ENCODE measurements at regions not wholly inside any gene's neighbourhood (a gene's known extent, or its start where the extent isn't known, plus 50 kb on each side); places are given as distances from the start of the nearest gene placed in this dataset.

- DNase-seq: no peak
- Histone ChIP-seq H3K4me1 (ENCODE audit: control insufficient read depth, insufficient read depth, low read length) (no peaks in the 10 kb centered on the region), H3K9me3 (ENCODE audit: control insufficient read depth, low read length) (peaks cover 4% of the 10 kb centered on the region), H3K4me3 (ENCODE audit: low read length) (no peak overlapping the region), H3K27ac (ENCODE audit: low read depth, low read length) (no peak overlapping the region), H3K9ac (ENCODE audit: extremely low read depth, low read length, poor library complexity, severe bottlenecking) (no peak overlapping the region), H3K27me3 (ENCODE audit: control insufficient read depth, insufficient read depth, low read length, poor library complexity, severe bottlenecking) (no peaks in the 10 kb centered on the region), H3K36me3 (ENCODE audit: control insufficient read depth, insufficient read depth, low read length) (no peaks in the 10 kb centered on the region)
- 94 to 97% methylated on average over 2 to 5 of the region's 5 CpGs for WGBS, 2 experiments (ENCODE audit: insufficient coverage in 1 of 2, insufficient read length in 1 of 2)
- Mint-ChIP-seq H3K27me3 (ENCODE audit: insufficient read depth) (no peaks in the 10 kb centered on the region), H3K36me3 (ENCODE audit: low read depth) (no peaks in the 10 kb centered on the region), H3K4me3 (no peak overlapping the region), H3K4me1 (peaks cover 23% of the 10 kb centered on the region), H3K9me3 (peaks cover 2% of the 10 kb centered on the region), H3K27ac (no peak overlapping the region)
- TF ChIP-seq CTCF (conservative IDR thresholded peaks at IDR 0.05): no peak
Measured at GRCh38 chr3:6644070-6644929, 216.6 kb upstream of the GRM7 start.

GRCh38 chr3:6654670-6655069 is 206.2 kb upstream of the GRM7 start:
- Histone ChIP-seq H3K36me3 (ENCODE audit: control insufficient read depth, insufficient read depth, low read length) (no peaks in the 10 kb centered on the region), H3K27ac (ENCODE audit: low read depth, low read length) (no peak overlapping the region), H3K27me3 (ENCODE audit: control insufficient read depth, insufficient read depth, low read length, poor library complexity, severe bottlenecking) (no peaks in the 10 kb centered on the region), H3K4me3 (ENCODE audit: low read length) (no peak overlapping the region), H3K4me1 (ENCODE audit: control insufficient read depth, insufficient read depth, low read length) (no peaks in the 10 kb centered on the region), H3K9me3 (ENCODE audit: control insufficient read depth, low read length) (peaks cover 20% of the 10 kb centered on the region), H3K9ac (ENCODE audit: extremely low read depth, low read length, poor library complexity, severe bottlenecking) (no peak overlapping the region)
- Mint-ChIP-seq H3K36me3 (ENCODE audit: low read depth) (peaks cover 14% of the 10 kb centered on the region), H3K27ac (no peak overlapping the region), H3K4me3 (no peak overlapping the region), H3K4me1 (no peaks in the 10 kb centered on the region), H3K27me3 (ENCODE audit: insufficient read depth) (no peaks in the 10 kb centered on the region), H3K9me3 (peaks cover 35% of the 10 kb centered on the region)
- DNase-seq: no peak
- WGBS, 2 experiments (ENCODE audit: insufficient coverage in 1 of 2, insufficient read length in 1 of 2): 63 to 97% methylated on average over 1 of the region's 1 CpG
- TF ChIP-seq CTCF (conservative IDR thresholded peaks at IDR 0.05): no peak

GRCh38 chr3:6655275-6655674 is 205.6 kb upstream of the GRM7 start:
- 84 to 86% methylated on average over 2 of the region's 2 CpGs for WGBS, 2 experiments (ENCODE audit: insufficient coverage in 1 of 2, insufficient read length in 1 of 2)
- no peak overlapping the region for H3K9ac ChIP-seq (ENCODE audit: extremely low read depth, low read length, poor library complexity, severe bottlenecking)
- TF ChIP-seq CTCF (conservative IDR thresholded peaks at IDR 0.05): no peak
- no peak overlapping the region for H3K27ac ChIP-seq (ENCODE audit: low read depth, low read length)
- Mint-ChIP-seq H3K4me1 (no peaks in the 10 kb centered on the region), H3K4me3 (no peak overlapping the region), H3K27me3 (ENCODE audit: insufficient read depth) (no peaks in the 10 kb centered on the region), H3K9me3 (peaks cover 35% of the 10 kb centered on the region), H3K36me3 (ENCODE audit: low read depth) (peaks cover 14% of the 10 kb centered on the region), H3K27ac (no peak overlapping the region)
- H3K4me3 ChIP-seq (ENCODE audit: low read length): no peak overlapping the region
- no peaks in the 10 kb centered on the region for H3K4me1 ChIP-seq (ENCODE audit: control insufficient read depth, insufficient read depth, low read length)
- peaks cover 20% of the 10 kb centered on the region for H3K9me3 ChIP-seq (ENCODE audit: control insufficient read depth, low read length)
- DNase-seq: no peak
- H3K27me3 ChIP-seq (ENCODE audit: control insufficient read depth, insufficient read depth, low read length, poor library complexity, severe bottlenecking): no peaks in the 10 kb centered on the region
- H3K36me3 ChIP-seq (ENCODE audit: control insufficient read depth, insufficient read depth, low read length): no peaks in the 10 kb centered on the region

All from endodermal cell (in vitro differentiated cells).